GM23248 (cell line): ENCODE measurements at regions not wholly inside any gene's neighbourhood (a gene's known extent, or its start where the extent isn't known, plus 50 kb on each side); places are given as distances from the start of the nearest gene placed in this dataset.

Experiments used
- EZH2 ChIP-seq: fragments of 200-600 bp; sonication (generic); IDR thresholded peaks from 2 replicates; pipeline ENCODE4 v1.6.1; 2018; ENCODE audit warnings: antibody characterized with exemption, mild to moderate bottlenecking; ENCODE audit not compliant: insufficient read depth, poor library complexity, severe bottlenecking
- EZH2phosphoT487 ChIP-seq: fragments of 200-600 bp; sonication (generic); IDR thresholded peaks from 2 replicates; pipeline ENCODE4 v1.6.1; 2018; ENCODE audit warnings: antibody characterized with exemption, moderate library complexity, mild to moderate bottlenecking, low read depth; ENCODE audit not compliant: insufficient read depth

DNA sequence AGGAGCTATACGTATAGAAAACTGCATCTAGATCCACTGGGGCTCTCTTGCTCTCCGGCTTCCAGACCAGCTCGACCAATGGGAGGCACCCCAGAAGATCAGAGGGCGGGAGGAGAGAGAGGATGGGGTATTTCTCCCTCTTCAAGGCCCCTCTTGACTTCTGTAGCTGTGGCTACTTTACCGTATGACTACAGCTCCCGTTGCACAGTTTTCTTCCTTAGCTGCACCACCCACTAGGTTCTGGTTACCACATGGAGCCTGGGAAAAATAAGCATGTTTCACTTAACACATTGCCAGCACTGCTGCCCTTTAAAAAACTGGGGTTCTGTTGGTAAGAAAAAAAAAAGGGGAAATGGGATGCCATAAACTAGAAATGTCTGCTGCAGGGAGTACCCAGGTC is 214.4 kb downstream of the TBX5 start:
- TF ChIP-seq EZH2phosphoT487 (no peak), EZH2 (no peak)
